Head of caudate nucleus (tissue), 42 donors: ENCODE measurements at regions not wholly inside any gene's neighbourhood (a gene's known extent, or its start where the extent isn't known, plus 50 kb on each side); places are given as distances from the start of the nearest gene placed in this dataset.
A peak's percentile ranks its signal among the peaks of the same experiment; 100 is the strongest.
"Not testable (repeated sequence)": the region's sequence is repeated elsewhere in the genome, so short reads cannot be mapped to it uniquely, and the experiment has no call there.

Experiments used
- DNase-seq, 42 donors: peaks; one replicate each; pipeline versions ENCODE4 v3.0.0 to v3.0.0-alpha.2; 2020 to 2021; ENCODE audit warnings: mixed read lengths in 7 of 42
- intact Hi-C: fragments of 100-400 bp; cut with DNase I; formaldehyde crosslinking; loops from one replicate; pipeline ENCODE4 v1.15.0; 2022

GRCh38 chr10:9273126-9273833 is 1218.8 kb downstream of the GATA3 start:
- intact Hi-C loops, DNase-seq: not testable (repeated sequence)

- DNase-seq = no peak
- intact Hi-C loops = no loop called here
Measured at GRCh38 chr10:9274206-9274755, 1219.8 kb downstream of the GATA3 start.

GRCh38 chr10:9275861-9276260 is 1221.4 kb downstream of the GATA3 start:
- DNase-seq = no peak

GRCh38 chr10:9285690-9286089 is 1231.2 kb downstream of the GATA3 start:
- DNase-seq = no peak
- intact Hi-C loops = no loop called here

More at GRCh38 chr10:9275861-9276260, 1221.4 kb downstream of the GATA3 start:
- intact Hi-C loops = no loop called here

GRCh38 chr10:9289811-9290210 is 1235.3 kb downstream of the GATA3 start:
- intact Hi-C loops = no loop called here
- no peak for DNase-seq

GRCh38 chr10:9291081-9291480 is 1236.6 kb downstream of the GATA3 start:
- intact Hi-C loops = no loop called here
- no peak for DNase-seq

GRCh38 chr10:9294132-9294663 is 1239.7 kb downstream of the GATA3 start:
- DNase-seq = no peak
- intact Hi-C loops = no loop called here

GRCh38 chr10:9294865-9295264 is 1240.4 kb downstream of the GATA3 start:
- no peak for DNase-seq
- intact Hi-C loops = no loop called here

- DNase-seq = no peak
- intact Hi-C loops = no loop called here
Measured at GRCh38 chr10:9296190-9296589, 1241.7 kb downstream of the GATA3 start.

GRCh38 chr10:9297580-9297979 is 1243.1 kb downstream of the GATA3 start:
- intact Hi-C loops = no loop called here
- no peak for DNase-seq

- peak in 6 of 42 donors; percentile 3 to 33 (median 8) for DNase-seq
- intact Hi-C loops = no loop called here
Measured at GRCh38 chr10:9299966-9300365, 1245.5 kb downstream of the GATA3 start.

- peak in 3 of 42 donors; percentile 4 to 32 (median 17) for DNase-seq
- intact Hi-C loops = no loop called here
Measured at GRCh38 chr10:9301148-9301547, 1246.7 kb downstream of the GATA3 start.

GRCh38 chr10:9301554-9301953 is 1247.1 kb downstream of the GATA3 start:
- intact Hi-C loops = no loop called here

GRCh38 chr10:9302140-9302746 is 1247.8 kb downstream of the GATA3 start:
- DNase-seq = peak in 11 of 42 donors; percentile 9 to 66 (median 25)
- intact Hi-C loops = no loop called here

More at GRCh38 chr10:9301554-9301953, 1247.1 kb downstream of the GATA3 start:
- DNase-seq = no peak

- intact Hi-C loops = no loop called here
- DNase-seq = no peak
Measured at GRCh38 chr10:9305018-9305655, 1250.6 kb downstream of the GATA3 start.

- no peak for DNase-seq
- intact Hi-C loops = no loop called here
Measured at GRCh38 chr10:9311702-9312499, 1257.4 kb downstream of the GATA3 start.

GRCh38 chr10:9315292-9315691 is 1260.8 kb downstream of the GATA3 start:
- no peak for DNase-seq
- intact Hi-C loops = no loop called here

- intact Hi-C loops = no loop called here
- no peak for DNase-seq
Measured at GRCh38 chr10:9331583-9332008, 1277.1 kb downstream of the GATA3 start.

- DNase-seq = no peak
- intact Hi-C loops = no loop called here
Measured at GRCh38 chr10:9334270-9334669, 1279.8 kb downstream of the GATA3 start.
